Parathyroid adenoma (tissue), 2 donors: ENCODE measurements at regions not wholly inside any gene's neighbourhood (a gene's known extent, or its start where the extent isn't known, plus 50 kb on each side); places are given as distances from the start of the nearest gene placed in this dataset.

Experiments
- H2AFZ ChIP-seq: fragments of 300-600 bp; sonication (generic); one replicate; pipeline ENCODE4 v1.7.0; 2017; ENCODE audit warnings: antibody characterized with exemption, mild to moderate bottlenecking
- H3K27ac ChIP-seq: fragments of 300-600 bp; sonication (generic); one replicate; pipeline ENCODE4 v1.7.0; 2017
- H3K27me3 ChIP-seq: fragments of 300-600 bp; sonication (generic); one replicate; pipeline ENCODE4 v1.7.0; 2017; ENCODE audit warnings: low read length; ENCODE audit not compliant: control insufficient read depth, insufficient read depth
- H3K36me3 ChIP-seq: fragments of 300-600 bp; sonication (generic); one replicate; pipeline ENCODE4 v1.7.0; 2017; ENCODE audit warnings: low read length; ENCODE audit not compliant: control insufficient read depth, insufficient read depth
- H3K4me1 ChIP-seq: fragments of 300-600 bp; sonication (generic); one replicate; pipeline ENCODE4 v1.7.0; 2017; ENCODE audit warnings: control low read depth
- H3K4me2 ChIP-seq: fragments of 300-600 bp; sonication (generic); one replicate; pipeline ENCODE4 v1.7.0; 2017; ENCODE audit warnings: low read length
- H3K4me3 ChIP-seq: fragments of 300-600 bp; sonication (generic); one replicate; pipeline ENCODE4 v1.7.0; 2017; ENCODE audit warnings: low read depth, low read length
- H3K79me2 ChIP-seq: fragments of 300-600 bp; sonication (generic); one replicate; pipeline ENCODE4 v1.7.0; 2017; ENCODE audit warnings: control low read depth
- H3K9ac ChIP-seq: fragments of 300-600 bp; sonication (generic); one replicate; pipeline ENCODE4 v1.7.0; 2017; ENCODE audit warnings: mild to moderate bottlenecking
- H3K9me3 ChIP-seq: fragments of 300-600 bp; sonication (generic); one replicate; pipeline ENCODE4 v1.7.0; 2017; ENCODE audit warnings: low read length; ENCODE audit not compliant: control insufficient read depth
- TF ChIP-seq, protein P1 (sequence below): fragments of 300-600 bp; sonication (generic); IDR thresholded peaks from one replicate; pipeline ENCODE4 v1.7.0; 2017; ENCODE audit warnings: antibody characterized with exemption, mild to moderate bottlenecking
- donor health status: primary hyperparathyroidism.

DNA sequence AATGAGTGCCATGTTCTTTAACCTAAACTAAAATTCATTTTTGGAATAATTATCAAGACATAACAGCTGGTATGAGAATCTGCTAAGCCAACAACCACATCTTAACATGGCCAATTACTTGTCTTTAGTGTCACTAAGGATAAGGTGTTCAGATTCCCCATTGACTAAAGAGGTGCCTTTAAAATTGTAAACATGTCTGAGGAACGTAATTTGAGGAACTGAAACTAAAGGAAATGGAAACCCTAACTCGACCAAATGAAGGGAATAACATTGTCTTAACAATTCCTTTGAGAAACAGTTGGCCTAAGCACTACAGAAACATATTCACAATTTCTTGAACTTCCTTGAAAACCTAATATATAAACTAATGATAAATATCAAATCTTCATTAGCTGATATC, 355.4 kb upstream of the GULP1 start:
- no peak overlapping the region for H3K9ac ChIP-seq
- no peaks in the 10 kb centered on the region for H3K27me3 ChIP-seq
- H2AFZ ChIP-seq: no peak overlapping the region
- H3K79me2 ChIP-seq: no peaks in the 10 kb centered on the region
- no peaks in the 10 kb centered on the region for H3K9me3 ChIP-seq
- H3K4me1 ChIP-seq: no peaks in the 10 kb centered on the region
- H3K36me3 ChIP-seq: no peaks in the 10 kb centered on the region
- TF ChIP-seq, protein P1, sequence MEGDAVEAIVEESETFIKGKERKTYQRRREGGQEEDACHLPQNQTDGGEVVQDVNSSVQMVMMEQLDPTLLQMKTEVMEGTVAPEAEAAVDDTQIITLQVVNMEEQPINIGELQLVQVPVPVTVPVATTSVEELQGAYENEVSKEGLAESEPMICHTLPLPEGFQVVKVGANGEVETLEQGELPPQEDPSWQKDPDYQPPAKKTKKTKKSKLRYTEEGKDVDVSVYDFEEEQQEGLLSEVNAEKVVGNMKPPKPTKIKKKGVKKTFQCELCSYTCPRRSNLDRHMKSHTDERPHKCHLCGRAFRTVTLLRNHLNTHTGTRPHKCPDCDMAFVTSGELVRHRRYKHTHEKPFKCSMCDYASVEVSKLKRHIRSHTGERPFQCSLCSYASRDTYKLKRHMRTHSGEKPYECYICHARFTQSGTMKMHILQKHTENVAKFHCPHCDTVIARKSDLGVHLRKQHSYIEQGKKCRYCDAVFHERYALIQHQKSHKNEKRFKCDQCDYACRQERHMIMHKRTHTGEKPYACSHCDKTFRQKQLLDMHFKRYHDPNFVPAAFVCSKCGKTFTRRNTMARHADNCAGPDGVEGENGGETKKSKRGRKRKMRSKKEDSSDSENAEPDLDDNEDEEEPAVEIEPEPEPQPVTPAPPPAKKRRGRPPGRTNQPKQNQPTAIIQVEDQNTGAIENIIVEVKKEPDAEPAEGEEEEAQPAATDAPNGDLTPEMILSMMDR: no peak
- H3K27ac ChIP-seq: no peak overlapping the region
- no peak overlapping the region for H3K4me3 ChIP-seq
- no peak overlapping the region for H3K4me2 ChIP-seq

DNA sequence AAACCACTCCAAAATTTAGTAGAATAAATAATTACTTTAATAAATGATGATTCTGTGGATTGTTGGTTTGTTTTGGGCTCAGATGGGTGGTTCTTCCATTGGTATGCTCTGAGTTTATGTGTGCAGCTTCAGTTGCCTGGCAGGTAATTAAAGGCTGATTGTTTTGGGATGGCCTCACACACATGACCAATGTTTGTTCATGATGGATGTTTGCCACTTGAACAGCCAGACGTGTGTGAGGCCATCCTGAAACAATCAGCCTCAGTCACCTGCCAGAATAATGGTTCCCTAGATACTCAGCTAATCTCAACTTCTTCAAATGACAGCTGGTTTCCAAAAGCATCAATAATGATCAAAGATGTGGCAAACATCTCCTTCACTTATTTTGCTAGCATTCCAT, 352.5 kb upstream of the GULP1 start:
- no peak overlapping the region for H3K4me2 ChIP-seq
- H3K9me3 ChIP-seq: no peaks in the 10 kb centered on the region
- H3K4me3 ChIP-seq: no peak overlapping the region
- H3K27ac ChIP-seq: no peak overlapping the region
- no peaks in the 10 kb centered on the region for H3K79me2 ChIP-seq
- TF ChIP-seq, protein P1: no peak
- H2AFZ ChIP-seq: no peak overlapping the region
- no peaks in the 10 kb centered on the region for H3K27me3 ChIP-seq
- H3K36me3 ChIP-seq: no peaks in the 10 kb centered on the region
- H3K4me1 ChIP-seq: no peaks in the 10 kb centered on the region
- H3K9ac ChIP-seq: no peak overlapping the region

DNA sequence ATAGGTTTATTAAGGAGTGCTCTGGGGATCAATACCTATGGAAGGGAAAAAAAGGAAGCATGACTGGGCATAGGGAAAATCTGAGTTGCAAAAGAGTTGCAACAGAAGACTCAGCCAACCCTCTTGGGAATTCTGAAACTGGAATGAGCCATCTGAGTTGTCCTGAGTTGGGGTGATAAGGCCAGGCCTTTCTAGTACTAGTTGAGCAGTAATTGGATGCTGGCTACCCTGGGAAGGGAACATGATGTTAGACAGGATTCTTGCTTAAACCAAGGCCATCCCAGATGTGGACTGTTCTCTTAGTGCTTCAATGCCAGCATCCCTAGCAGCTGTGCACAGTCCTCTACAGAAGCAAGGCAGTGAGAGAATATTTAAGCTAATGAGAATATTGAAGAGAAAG, 348.8 kb upstream of the GULP1 start:
- TF ChIP-seq, protein P1: no peak
- Histone ChIP-seq H3K36me3 (no peaks in the 10 kb centered on the region), H3K9me3 (no peaks in the 10 kb centered on the region), H2AFZ (no peak overlapping the region), H3K4me2 (no peak overlapping the region), H3K9ac (no peak overlapping the region), H3K27me3 (no peaks in the 10 kb centered on the region), H3K4me3 (no peak overlapping the region), H3K79me2 (no peaks in the 10 kb centered on the region), H3K4me1 (no peaks in the 10 kb centered on the region), H3K27ac (no peak overlapping the region)

DNA sequence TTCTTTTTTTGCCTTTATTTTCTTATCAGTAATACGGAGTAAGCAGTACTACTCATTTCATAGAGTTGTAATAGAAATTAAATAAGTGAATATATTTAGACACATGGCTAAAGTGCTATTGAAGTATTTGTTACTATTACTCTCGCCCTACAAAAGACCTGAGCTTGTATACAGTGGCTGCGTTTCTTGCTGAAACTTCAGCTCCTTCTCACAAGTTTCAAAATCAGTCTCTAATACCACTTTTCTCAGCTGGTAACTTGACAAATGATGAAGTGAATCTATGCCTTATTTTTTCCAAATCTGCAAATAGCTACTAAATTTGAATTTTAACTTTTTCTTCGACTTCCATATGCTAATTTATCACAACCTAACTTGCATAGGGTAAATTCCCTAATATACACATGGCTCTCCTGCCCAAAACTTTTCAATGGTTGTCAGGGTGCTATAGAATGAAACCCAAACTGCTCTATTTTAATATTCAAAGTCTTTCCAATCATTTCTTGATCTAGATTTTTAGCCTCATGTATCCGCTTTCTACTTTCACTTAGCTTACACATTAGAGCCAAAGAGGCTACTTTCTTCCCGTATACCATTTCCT, 347.8 kb upstream of the GULP1 start:
- H3K9me3 ChIP-seq: no peaks in the 10 kb centered on the region
- H3K27ac ChIP-seq: no peak overlapping the region
- no peaks in the 10 kb centered on the region for H3K36me3 ChIP-seq
- no peak overlapping the region for H3K4me3 ChIP-seq
- TF ChIP-seq, protein P1: no peak
- no peaks in the 10 kb centered on the region for H3K4me1 ChIP-seq
- no peak overlapping the region for H3K4me2 ChIP-seq
- H3K27me3 ChIP-seq: no peaks in the 10 kb centered on the region
- H3K9ac ChIP-seq: no peak overlapping the region
- no peaks in the 10 kb centered on the region for H3K79me2 ChIP-seq
- no peak overlapping the region for H2AFZ ChIP-seq

DNA sequence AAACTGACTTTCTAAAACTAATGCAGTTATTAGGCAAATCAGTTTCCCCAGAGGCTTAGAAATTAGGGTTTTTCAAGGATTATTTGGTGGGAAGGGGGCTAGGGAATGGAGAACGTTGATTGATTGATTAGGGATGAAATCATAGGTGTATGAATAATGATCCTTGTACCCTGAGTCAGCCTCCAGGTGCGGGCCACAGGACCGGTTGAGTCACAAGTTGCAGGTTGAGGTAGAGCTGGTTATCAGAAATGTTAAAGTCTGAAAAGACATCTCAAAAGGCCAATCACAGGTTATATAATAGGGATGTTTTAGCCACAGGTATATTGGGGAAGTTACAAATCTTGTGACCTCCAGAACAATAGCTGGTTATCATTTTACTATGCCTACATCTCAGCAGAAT, 341.8 kb upstream of the GULP1 start:
- Histone ChIP-seq H3K9me3 (no peaks in the 10 kb centered on the region), H3K4me3 (no peak overlapping the region), H3K79me2 (no peaks in the 10 kb centered on the region), H3K4me2 (no peak overlapping the region), H3K27me3 (no peaks in the 10 kb centered on the region), H3K36me3 (no peaks in the 10 kb centered on the region), H2AFZ (no peak overlapping the region), H3K9ac (no peak overlapping the region), H3K4me1 (no peaks in the 10 kb centered on the region), H3K27ac (no peak overlapping the region)
- TF ChIP-seq, protein P1: no peak
